Bronchial epithelial cell (primary cell): ENCODE measurements at regions not wholly inside any gene's neighbourhood (a gene's known extent, or its start where the extent isn't known, plus 50 kb on each side); places are given as distances from the start of the nearest gene placed in this dataset.

ENCODE experiments used
- DNase-seq: peaks from one replicate; pipeline ENCODE4 v3.0.0-alpha.2; 2010; ENCODE audit warnings: low read depth
- FAIRE-seq: peaks from 2 replicates; lab custom pipeline; 2011; peaks lifted over from hg19 to GRCh38; lab: Jason Lieb, UNC
- H3K27me3 ChIP-seq: 2 replicates; pipeline ENCODE4 v1.5.1; 2011; ENCODE audit warnings: low read length; ENCODE audit not compliant: control insufficient read depth, insufficient read depth
- H3K36me3 ChIP-seq: 2 replicates; pipeline ENCODE4 v1.5.1; 2011; ENCODE audit warnings: low read length; ENCODE audit not compliant: control insufficient read depth, insufficient read depth
- H3K4me3 ChIP-seq: 2 replicates; pipeline ENCODE4 v1.5.1; 2011; ENCODE audit warnings: mild to moderate bottlenecking, low read depth, low read length, control low read depth
- TF ChIP-seq, protein P1 (sequence below): IDR thresholded peaks from 2 replicates; pipeline ENCODE4 v1.5.1; 2011; ENCODE audit warnings: mild to moderate bottlenecking, moderate library complexity, low read length, control low read depth, inconsistent platforms; ENCODE audit not compliant: insufficient read depth, severe bottlenecking

GRCh38 chr2:41062336-41062735, 610.4 kb upstream of the SLC8A1 start:
- TF ChIP-seq, protein P1, sequence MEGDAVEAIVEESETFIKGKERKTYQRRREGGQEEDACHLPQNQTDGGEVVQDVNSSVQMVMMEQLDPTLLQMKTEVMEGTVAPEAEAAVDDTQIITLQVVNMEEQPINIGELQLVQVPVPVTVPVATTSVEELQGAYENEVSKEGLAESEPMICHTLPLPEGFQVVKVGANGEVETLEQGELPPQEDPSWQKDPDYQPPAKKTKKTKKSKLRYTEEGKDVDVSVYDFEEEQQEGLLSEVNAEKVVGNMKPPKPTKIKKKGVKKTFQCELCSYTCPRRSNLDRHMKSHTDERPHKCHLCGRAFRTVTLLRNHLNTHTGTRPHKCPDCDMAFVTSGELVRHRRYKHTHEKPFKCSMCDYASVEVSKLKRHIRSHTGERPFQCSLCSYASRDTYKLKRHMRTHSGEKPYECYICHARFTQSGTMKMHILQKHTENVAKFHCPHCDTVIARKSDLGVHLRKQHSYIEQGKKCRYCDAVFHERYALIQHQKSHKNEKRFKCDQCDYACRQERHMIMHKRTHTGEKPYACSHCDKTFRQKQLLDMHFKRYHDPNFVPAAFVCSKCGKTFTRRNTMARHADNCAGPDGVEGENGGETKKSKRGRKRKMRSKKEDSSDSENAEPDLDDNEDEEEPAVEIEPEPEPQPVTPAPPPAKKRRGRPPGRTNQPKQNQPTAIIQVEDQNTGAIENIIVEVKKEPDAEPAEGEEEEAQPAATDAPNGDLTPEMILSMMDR, result no peak
- Histone ChIP-seq H3K4me3 (no peak overlapping the region), H3K36me3 (no peaks in the 10 kb centered on the region), H3K27me3 (no peaks in the 10 kb centered on the region)
- DNase-seq (no peak), FAIRE-seq (no peak)

- no peaks in the 10 kb centered on the region for H3K36me3 ChIP-seq
- H3K27me3 ChIP-seq, result no peaks in the 10 kb centered on the region
- TF ChIP-seq, protein P1, result no peak
- FAIRE-seq (no peak), DNase-seq (peak; percentile 59)
- H3K4me3 ChIP-seq, result no peak overlapping the region
These were observed 614.3 kb upstream of the SLC8A1 start for GRCh38 chr2:41066168-41066567.

DNA sequence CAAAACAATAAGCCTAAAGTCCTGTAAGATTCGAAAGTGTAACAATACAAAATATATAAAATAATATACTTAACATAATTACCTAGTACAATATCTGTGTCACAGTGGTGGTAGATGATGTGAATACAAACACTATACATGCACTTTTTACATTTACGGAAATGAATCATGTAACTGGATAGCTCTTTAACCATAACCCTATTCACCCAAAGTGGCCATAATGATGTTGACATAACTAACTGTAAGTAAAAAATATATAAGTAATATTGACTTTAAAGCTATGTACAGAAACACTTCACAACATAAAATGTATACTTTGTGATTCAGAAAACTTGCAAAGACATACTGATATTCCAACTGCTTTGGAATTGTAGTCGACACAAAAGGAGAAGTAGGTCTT, 616.9 kb upstream of the SLC8A1 start:
- Histone ChIP-seq H3K36me3 (no peaks in the 10 kb centered on the region), H3K4me3 (no peak overlapping the region), H3K27me3 (no peaks in the 10 kb centered on the region)
- TF ChIP-seq, protein P1, result no peak
- peak; percentile 68 for DNase-seq
- FAIRE-seq, result no peak

DNA sequence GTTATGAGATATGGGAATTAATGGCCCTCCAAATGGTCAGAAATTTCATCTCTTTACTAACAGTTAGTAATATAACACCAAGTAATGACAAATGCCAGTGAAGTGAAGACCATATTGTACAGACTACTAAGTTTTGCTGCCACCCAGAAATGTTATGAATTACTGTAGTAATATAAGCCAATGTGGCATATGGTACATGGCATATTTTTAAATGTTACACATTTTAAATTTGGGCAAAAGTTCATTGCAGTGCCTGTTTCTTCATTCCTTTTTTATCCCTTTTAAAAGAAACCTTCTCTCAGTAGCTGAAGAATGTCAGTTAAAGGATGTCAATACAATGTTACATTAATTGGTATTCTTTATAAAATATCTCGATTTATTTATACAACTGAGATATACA, 626.5 kb upstream of the SLC8A1 start:
- DNase-seq (no peak), FAIRE-seq (no peak)
- H3K4me3 ChIP-seq, result no peak overlapping the region
- TF ChIP-seq, protein P1, result no peak
- H3K27me3 ChIP-seq, result no peaks in the 10 kb centered on the region
- H3K36me3 ChIP-seq, result no peaks in the 10 kb centered on the region

- TF ChIP-seq, protein P1, result no peak
- no peaks in the 10 kb centered on the region for H3K36me3 ChIP-seq
- DNase-seq (no peak), FAIRE-seq (no peak)
- no peaks in the 10 kb centered on the region for H3K27me3 ChIP-seq
- H3K4me3 ChIP-seq, result no peak overlapping the region
These were observed 627.1 kb upstream of the SLC8A1 start for GRCh38 chr2:41079011-41079410.

GRCh38 chr2:41084321-41084720, 632.4 kb upstream of the SLC8A1 start:
- Histone ChIP-seq H3K36me3 (no peaks in the 10 kb centered on the region), H3K4me3 (no peak overlapping the region), H3K27me3 (no peaks in the 10 kb centered on the region)
- DNase-seq (no peak), FAIRE-seq (no peak)
- TF ChIP-seq, protein P1, result no peak
